MM.1S (cell line): ENCODE measurements at regions not wholly inside any gene's neighbourhood (a gene's known extent, or its start where the extent isn't known, plus 50 kb on each side); places are given as distances from the start of the nearest gene placed in this dataset.

Experiments
- DNase-seq: peaks from one replicate; pipeline ENCODE4 v3.0.0-alpha.2; 2015
- H2AFZ ChIP-seq: fragments of 300-600 bp; sonication (generic); 2 replicates; pipeline ENCODE4 v1.6.0; 2016; ENCODE audit warnings: antibody characterized with exemption, low read length
- H3F3A ChIP-seq: fragments of 300-600 bp; sonication (generic); 2 replicates; pipeline ENCODE4 v1.6.1; 2016; ENCODE audit warnings: mild to moderate bottlenecking, antibody characterized with exemption, low read length, moderate library complexity, mixed read lengths; ENCODE audit not compliant: insufficient read depth
- H3K27ac ChIP-seq: fragments of 300-600 bp; sonication (generic); 2 replicates; pipeline ENCODE4 v1.5.1; 2016; ENCODE audit warnings: mild to moderate bottlenecking, low read length
- H3K27me3 ChIP-seq: fragments of 300-600 bp; sonication (generic); replicated peaks from 2 replicates; pipeline ENCODE4 v1.6.0; 2016; ENCODE audit warnings: low read length; ENCODE audit not compliant: insufficient read depth
- H3K36me3 ChIP-seq: fragments of 300-600 bp; sonication (generic); replicated peaks from 2 replicates; pipeline ENCODE4 v1.6.1; 2016; ENCODE audit warnings: mild to moderate bottlenecking, low read length, mixed read lengths; ENCODE audit not compliant: insufficient read depth
- H3K4me1 ChIP-seq: fragments of 300-600 bp; sonication (generic); 2 replicates; pipeline ENCODE4 v1.6.1; 2016; ENCODE audit warnings: low read length, mixed read lengths
- H3K4me2 ChIP-seq: fragments of 300-600 bp; sonication (generic); 2 replicates; pipeline ENCODE4 v1.6.0; 2016; ENCODE audit warnings: low read depth, low read length
- H3K4me3 ChIP-seq: fragments of 300-600 bp; sonication (generic); 2 replicates; pipeline ENCODE4 v1.5.1; 2016; ENCODE audit warnings: low read length, mixed read lengths
- H3K79me2 ChIP-seq: fragments of 300-600 bp; sonication (generic); 2 replicates; pipeline ENCODE4 v1.6.1; 2016; ENCODE audit warnings: mixed run types, low read length, mixed read lengths
- H3K9ac ChIP-seq: fragments of 300-600 bp; sonication (generic); 2 replicates; pipeline ENCODE4 v1.6.1; 2016; ENCODE audit warnings: low read length, mixed read lengths
- H3K9me2 ChIP-seq: fragments of 300-600 bp; sonication (generic); replicated peaks from 2 replicates; pipeline ENCODE4 v1.6.1; 2016; ENCODE audit warnings: mild to moderate bottlenecking, low read length, mixed read lengths; ENCODE audit not compliant: insufficient read depth
- H3K9me3 ChIP-seq: fragments of 300-600 bp; sonication (generic); replicated peaks from 2 replicates; pipeline ENCODE4 v1.6.1; 2016; ENCODE audit warnings: mild to moderate bottlenecking, low read length, mixed read lengths; ENCODE audit not compliant: insufficient read depth
- H4K20me1 ChIP-seq: fragments of 300-600 bp; sonication (generic); 2 replicates; pipeline ENCODE4 v1.6.1; 2016; ENCODE audit warnings: mild to moderate bottlenecking, low read length, moderate library complexity, mixed read lengths; ENCODE audit not compliant: insufficient read depth
- EZH2 ChIP-seq: fragments of 300-600 bp; sonication (generic); optimal IDR thresholded peaks from 2 replicates; pipeline ENCODE3; 2017; ENCODE audit warnings: low read depth, mild to moderate bottlenecking, antibody characterized with exemption, low read length, mixed read lengths
- EZH2phosphoT487 ChIP-seq: fragments of 300-600 bp; sonication (generic); IDR thresholded peaks from 2 replicates; pipeline ENCODE4 v1.6.1; 2018; ENCODE audit warnings: antibody characterized with exemption, low read length
- TF ChIP-seq, protein P1 (sequence below): fragments of 300-600 bp; sonication (generic); IDR thresholded peaks from 2 replicates; pipeline ENCODE4 v1.5.1; 2016; ENCODE audit warnings: antibody characterized with exemption, low read length, mixed read lengths

GRCh38 chr15:93359425-93360131 lies 270.6 kb upstream of the RGMA start:
- Histone ChIP-seq H3K4me3 (no peak overlapping the region), H3K9me3 (no peaks in the 10 kb centered on the region), H3K27ac (no peak overlapping the region), H3K4me2 (no peak overlapping the region), H3K9ac (no peak overlapping the region), H2AFZ (no peak overlapping the region), H3F3A (no peaks in the 10 kb centered on the region), H3K9me2 (no peaks in the 10 kb centered on the region), H3K27me3 (no peaks in the 10 kb centered on the region), H3K4me1 (no peaks in the 10 kb centered on the region), H3K79me2 (no peaks in the 10 kb centered on the region), H3K36me3 (no peaks in the 10 kb centered on the region), H4K20me1 (no peaks in the 10 kb centered on the region)
- TF ChIP-seq EZH2phosphoT487 = no peak
- no peak for TF ChIP-seq EZH2
- TF ChIP-seq, protein P1, sequence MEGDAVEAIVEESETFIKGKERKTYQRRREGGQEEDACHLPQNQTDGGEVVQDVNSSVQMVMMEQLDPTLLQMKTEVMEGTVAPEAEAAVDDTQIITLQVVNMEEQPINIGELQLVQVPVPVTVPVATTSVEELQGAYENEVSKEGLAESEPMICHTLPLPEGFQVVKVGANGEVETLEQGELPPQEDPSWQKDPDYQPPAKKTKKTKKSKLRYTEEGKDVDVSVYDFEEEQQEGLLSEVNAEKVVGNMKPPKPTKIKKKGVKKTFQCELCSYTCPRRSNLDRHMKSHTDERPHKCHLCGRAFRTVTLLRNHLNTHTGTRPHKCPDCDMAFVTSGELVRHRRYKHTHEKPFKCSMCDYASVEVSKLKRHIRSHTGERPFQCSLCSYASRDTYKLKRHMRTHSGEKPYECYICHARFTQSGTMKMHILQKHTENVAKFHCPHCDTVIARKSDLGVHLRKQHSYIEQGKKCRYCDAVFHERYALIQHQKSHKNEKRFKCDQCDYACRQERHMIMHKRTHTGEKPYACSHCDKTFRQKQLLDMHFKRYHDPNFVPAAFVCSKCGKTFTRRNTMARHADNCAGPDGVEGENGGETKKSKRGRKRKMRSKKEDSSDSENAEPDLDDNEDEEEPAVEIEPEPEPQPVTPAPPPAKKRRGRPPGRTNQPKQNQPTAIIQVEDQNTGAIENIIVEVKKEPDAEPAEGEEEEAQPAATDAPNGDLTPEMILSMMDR = no peak
- no peak for DNase-seq

DNA sequence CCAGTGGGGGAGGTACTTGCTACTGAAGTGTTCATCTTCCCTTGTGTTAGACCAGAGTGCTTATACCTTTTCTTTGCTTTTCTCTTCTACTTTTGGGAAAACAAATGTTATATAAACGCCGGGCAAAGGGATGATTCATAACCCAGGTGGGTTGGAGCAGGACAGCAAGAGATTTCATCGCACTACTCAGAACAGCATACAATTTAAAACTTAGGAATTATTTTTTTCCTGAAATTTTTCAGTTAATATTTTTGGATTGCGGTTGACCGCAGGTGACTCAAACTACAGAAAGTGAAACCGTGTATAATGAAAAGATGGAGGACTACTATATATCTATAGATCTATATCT lies 270.0 kb upstream of the RGMA start:
- DNase-seq = no peak

GRCh38 chr15:93358166-93359059 lies 269.4 kb upstream of the RGMA start:
- no peaks in the 10 kb centered on the region for H3K4me1 ChIP-seq
- H3F3A ChIP-seq = no peaks in the 10 kb centered on the region
- DNase-seq = no peak
- H3K4me3 ChIP-seq = no peak overlapping the region
- H3K27ac ChIP-seq = no peak overlapping the region
- H3K4me2 ChIP-seq = no peak overlapping the region
- no peaks in the 10 kb centered on the region for H3K9me2 ChIP-seq
- TF ChIP-seq, protein P1 = no peak
- TF ChIP-seq EZH2phosphoT487 (no peak), EZH2 (no peak)
- no peaks in the 10 kb centered on the region for H3K79me2 ChIP-seq
- H3K27me3 ChIP-seq = no peaks in the 10 kb centered on the region
- no peak overlapping the region for H2AFZ ChIP-seq
- no peaks in the 10 kb centered on the region for H4K20me1 ChIP-seq
- H3K9me3 ChIP-seq = no peaks in the 10 kb centered on the region
- H3K9ac ChIP-seq = no peak overlapping the region
- H3K36me3 ChIP-seq = no peaks in the 10 kb centered on the region

More for the DNA sequence above, 270.0 kb upstream of the RGMA start:
- Histone ChIP-seq H3K9me2 (no peaks in the 10 kb centered on the region), H3K4me3 (no peak overlapping the region), H3F3A (no peaks in the 10 kb centered on the region), H3K4me2 (no peak overlapping the region), H4K20me1 (no peaks in the 10 kb centered on the region), H3K79me2 (no peaks in the 10 kb centered on the region), H2AFZ (no peak overlapping the region), H3K9ac (no peak overlapping the region), H3K27me3 (no peaks in the 10 kb centered on the region), H3K4me1 (no peaks in the 10 kb centered on the region), H3K27ac (no peak overlapping the region), H3K36me3 (no peaks in the 10 kb centered on the region), H3K9me3 (no peaks in the 10 kb centered on the region)
- TF ChIP-seq EZH2phosphoT487 (no peak), EZH2 (no peak)
- TF ChIP-seq, protein P1 = no peak
